ENCODE measurements at regions not wholly inside any gene's neighbourhood (a gene's known extent, or its start where the extent isn't known, plus 50 kb on each side); places are given as distances from the start of the nearest gene placed in this dataset.

DNA sequence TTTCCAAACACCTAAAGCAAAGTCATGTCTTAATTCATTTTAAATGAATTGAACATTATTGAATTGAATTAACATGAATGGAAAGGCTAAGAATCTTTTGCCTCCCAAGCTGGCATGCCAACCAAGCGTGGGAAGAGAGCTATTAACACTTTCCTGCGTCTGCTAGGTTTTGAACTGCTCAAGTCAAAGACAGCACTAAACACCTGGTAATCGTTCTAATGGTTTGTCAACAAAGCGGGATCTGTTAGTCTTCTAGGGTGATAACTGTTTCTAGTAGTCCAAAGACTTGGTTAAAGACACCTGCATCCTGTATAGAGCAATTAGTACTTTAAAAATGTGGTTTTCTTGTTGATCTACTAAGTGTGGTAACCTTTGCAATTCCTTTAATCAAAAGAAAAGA is 164.2 kb upstream of the HMGA2 start:
- no peak overlapping the region for H3K9ac ChIP-seq (ENCODE audit: low read depth, low read length)
- no peak overlapping the region for H3K4me3 ChIP-seq (ENCODE audit: low read length)
- no peaks in the 10 kb centered on the region for H3K27me3 ChIP-seq (ENCODE audit: insufficient read depth, low read length)
- no peak overlapping the region for H3K27ac ChIP-seq (ENCODE audit: low read length)
- no peaks in the 10 kb centered on the region for H3K36me3 ChIP-seq (ENCODE audit: insufficient read depth, low read depth, low read length)
- peaks cover 9% of the 10 kb centered on the region; the same call in 1 of the 2 replicates for H3K9me3 ChIP-seq (ENCODE audit: insufficient read depth, low read depth, low read length)
- H3K4me1 ChIP-seq (ENCODE audit: insufficient read depth, low read length) = peaks cover 6% of the 10 kb centered on the region; the same call in 1 of the 2 replicates

DNA sequence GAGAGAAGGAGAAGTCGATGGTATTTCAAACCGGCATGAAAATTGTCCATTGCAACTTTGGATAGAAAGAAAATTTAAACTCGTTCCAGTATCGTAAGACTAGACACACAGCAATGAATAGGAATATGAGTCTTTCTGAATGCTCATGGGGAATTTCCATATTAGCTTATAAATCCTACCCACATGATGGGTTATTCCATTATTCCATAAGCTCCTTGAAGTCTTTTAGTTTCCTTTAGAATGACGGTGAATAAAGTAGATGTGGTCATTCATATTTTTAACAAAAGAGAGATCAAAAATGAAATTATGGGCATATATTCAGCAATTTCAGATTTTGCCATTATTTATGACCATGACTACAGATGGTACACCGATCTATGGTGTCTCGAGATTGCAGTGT is 163.4 kb upstream of the HMGA2 start:
- Histone ChIP-seq H3K36me3 (ENCODE audit: insufficient read depth, low read depth, low read length) (no peaks in the 10 kb centered on the region), H3K27me3 (ENCODE audit: insufficient read depth, low read length) (no peaks in the 10 kb centered on the region), H3K4me1 (ENCODE audit: insufficient read depth, low read length) (peaks cover 6% of the 10 kb centered on the region; the same call in 1 of the 2 replicates), H3K9me3 (ENCODE audit: insufficient read depth, low read depth, low read length) (peaks cover 9% of the 10 kb centered on the region; the same call in 1 of the 2 replicates), H3K4me3 (ENCODE audit: low read length) (no peak overlapping the region), H3K27ac (ENCODE audit: low read length) (no peak overlapping the region), H3K9ac (ENCODE audit: low read depth, low read length) (no peak overlapping the region)

DNA sequence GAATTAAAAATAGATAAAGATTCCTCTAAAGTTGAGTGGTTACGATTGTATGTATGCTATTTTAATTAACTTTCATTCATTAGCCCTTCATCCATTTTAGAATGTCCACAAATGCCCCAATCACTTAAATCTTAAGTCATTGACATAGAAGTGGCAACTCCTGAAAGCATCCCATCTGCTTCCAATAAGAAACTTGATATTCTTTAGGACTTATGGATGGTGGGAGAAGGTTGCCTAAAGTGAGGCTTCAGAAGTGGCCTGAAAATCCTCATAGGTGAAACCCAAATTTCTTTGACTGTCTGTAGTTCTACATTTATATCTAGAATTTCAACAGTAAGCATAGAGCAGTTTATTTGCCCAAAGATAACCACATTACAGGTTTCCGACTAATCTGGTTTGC is 161.7 kb upstream of the HMGA2 start:
- peaks cover 9% of the 10 kb centered on the region; the same call in 1 of the 2 replicates for H3K9me3 ChIP-seq (ENCODE audit: insufficient read depth, low read depth, low read length)
- H3K4me3 ChIP-seq (ENCODE audit: low read length) = no peak overlapping the region
- H3K36me3 ChIP-seq (ENCODE audit: insufficient read depth, low read depth, low read length) = no peaks in the 10 kb centered on the region
- no peaks in the 10 kb centered on the region for H3K27me3 ChIP-seq (ENCODE audit: insufficient read depth, low read length)
- no peak overlapping the region for H3K27ac ChIP-seq (ENCODE audit: low read length)
- H3K9ac ChIP-seq (ENCODE audit: low read depth, low read length) = no peak overlapping the region
- peaks cover 3% of the 10 kb centered on the region; the same call in 1 of the 2 replicates for H3K4me1 ChIP-seq (ENCODE audit: insufficient read depth, low read length)

DNA sequence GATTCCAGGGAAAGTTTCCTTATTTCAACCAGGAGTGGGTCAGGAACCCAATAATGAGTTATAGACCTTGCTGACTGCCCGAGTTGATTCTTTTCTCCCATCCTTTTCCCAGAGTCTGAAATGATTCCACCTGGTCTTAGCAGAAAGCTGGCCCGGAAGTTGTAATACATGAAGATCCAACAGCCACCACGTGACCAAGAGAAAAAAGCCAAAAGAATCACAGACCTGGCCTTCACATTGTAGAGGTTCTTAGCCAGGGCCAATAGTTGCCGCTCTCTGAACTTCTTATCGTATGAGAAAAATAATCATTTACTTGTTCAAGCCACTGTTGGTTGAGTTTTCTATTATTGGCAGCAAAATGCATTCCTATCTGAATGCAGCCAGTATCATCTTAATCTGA is 161.2 kb upstream of the HMGA2 start:
- Histone ChIP-seq H3K4me3 (ENCODE audit: low read length) (no peak overlapping the region), H3K36me3 (ENCODE audit: insufficient read depth, low read depth, low read length) (no peaks in the 10 kb centered on the region), H3K27me3 (ENCODE audit: insufficient read depth, low read length) (no peaks in the 10 kb centered on the region), H3K9ac (ENCODE audit: low read depth, low read length) (no peak overlapping the region), H3K4me1 (ENCODE audit: insufficient read depth, low read length) (no peaks in the 10 kb centered on the region), H3K27ac (ENCODE audit: low read length) (no peak overlapping the region), H3K9me3 (ENCODE audit: insufficient read depth, low read depth, low read length) (peaks cover 9% of the 10 kb centered on the region; the same call in 1 of the 2 replicates)

DNA sequence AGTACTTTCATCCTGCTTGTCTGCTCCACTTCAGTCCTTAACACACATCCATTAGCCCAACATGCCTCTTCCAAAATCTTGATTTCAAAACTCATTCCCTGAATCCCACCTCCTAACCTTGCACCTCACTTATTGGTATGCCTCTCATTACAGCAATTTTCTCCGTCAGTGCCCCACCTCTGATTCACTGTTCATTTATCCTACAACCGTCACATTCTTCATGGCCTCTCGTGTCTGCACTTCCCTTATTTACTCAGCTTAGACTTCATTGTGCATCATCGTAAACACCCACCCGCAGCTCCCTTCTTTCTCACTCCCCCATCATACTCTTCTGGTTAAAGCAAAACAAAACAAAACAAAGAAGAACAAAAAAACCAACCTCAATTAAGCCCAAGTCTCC is 160.6 kb upstream of the HMGA2 start:
- Histone ChIP-seq H3K4me3 (ENCODE audit: low read length) (no peak overlapping the region), H3K9me3 (ENCODE audit: insufficient read depth, low read depth, low read length) (peaks cover 9% of the 10 kb centered on the region; the same call in 1 of the 2 replicates), H3K4me1 (ENCODE audit: insufficient read depth, low read length) (peaks cover under 1% of the 10 kb centered on the region; the same call in 1 of the 2 replicates), H3K27me3 (ENCODE audit: insufficient read depth, low read length) (no peaks in the 10 kb centered on the region), H3K9ac (ENCODE audit: low read depth, low read length) (no peak overlapping the region), H3K27ac (ENCODE audit: low read length) (no peak overlapping the region), H3K36me3 (ENCODE audit: insufficient read depth, low read depth, low read length) (no peaks in the 10 kb centered on the region)

DNA sequence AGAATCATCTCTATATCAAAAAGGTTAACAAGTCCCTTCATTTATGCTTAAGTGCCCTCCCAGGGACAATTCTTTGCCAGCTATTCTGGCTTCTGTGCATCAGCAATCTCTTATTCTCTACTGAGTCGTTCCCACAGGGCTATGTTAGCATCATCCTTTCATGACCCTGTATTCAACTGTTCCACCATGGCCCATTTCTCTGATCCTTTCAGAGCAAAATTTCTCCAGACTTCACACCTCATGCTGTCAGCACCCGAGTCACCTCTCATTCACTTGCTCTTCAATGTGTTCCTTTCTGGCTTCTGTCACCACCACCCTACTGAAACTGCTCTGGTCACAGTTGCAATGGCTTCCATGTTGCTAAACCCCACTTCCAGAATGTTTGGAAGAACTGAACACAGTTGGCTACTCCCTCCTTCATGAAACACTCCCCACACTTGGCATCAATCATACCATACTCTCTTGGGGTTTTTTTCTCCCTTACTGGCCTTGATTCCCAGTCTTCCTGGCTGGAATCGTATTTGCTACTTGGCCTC is 159.5 kb upstream of the HMGA2 start:
- no peak overlapping the region for H3K4me3 ChIP-seq (ENCODE audit: low read length)
- peaks cover 4% of the 10 kb centered on the region; the same call in 1 of the 2 replicates for H3K4me1 ChIP-seq (ENCODE audit: insufficient read depth, low read length)
- no peaks in the 10 kb centered on the region for H3K27me3 ChIP-seq (ENCODE audit: insufficient read depth, low read length)
- no peak overlapping the region for H3K9ac ChIP-seq (ENCODE audit: low read depth, low read length)
- H3K9me3 ChIP-seq (ENCODE audit: insufficient read depth, low read depth, low read length) = peaks cover 9% of the 10 kb centered on the region; the same call in 1 of the 2 replicates
- H3K36me3 ChIP-seq (ENCODE audit: insufficient read depth, low read depth, low read length) = no peaks in the 10 kb centered on the region
- H3K27ac ChIP-seq (ENCODE audit: low read length) = no peak overlapping the region

DNA sequence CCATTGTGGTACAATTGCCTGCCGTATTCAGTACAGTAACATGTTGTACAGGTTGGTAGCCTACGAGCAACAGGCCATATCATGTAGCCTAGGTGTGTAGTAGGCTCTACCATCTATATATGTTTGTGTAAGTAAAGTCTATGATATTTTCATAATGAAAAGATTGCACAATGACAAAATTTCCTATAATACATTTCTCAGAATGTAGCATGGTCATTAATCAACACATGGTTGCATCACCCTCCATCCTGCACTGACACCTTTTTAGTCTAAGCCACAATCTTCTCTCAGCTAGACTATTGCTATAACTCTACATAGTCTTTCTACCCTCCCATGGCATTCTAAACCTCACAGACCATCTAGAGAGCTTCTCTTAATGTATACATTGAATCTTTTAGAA is 158.5 kb upstream of the HMGA2 start:
- Histone ChIP-seq H3K9me3 (ENCODE audit: insufficient read depth, low read depth, low read length) (peaks cover 9% of the 10 kb centered on the region; the same call in 1 of the 2 replicates), H3K4me3 (ENCODE audit: low read length) (no peak overlapping the region), H3K4me1 (ENCODE audit: insufficient read depth, low read length) (peaks cover 4% of the 10 kb centered on the region; the same call in 1 of the 2 replicates), H3K36me3 (ENCODE audit: insufficient read depth, low read depth, low read length) (no peaks in the 10 kb centered on the region), H3K9ac (ENCODE audit: low read depth, low read length) (no peak overlapping the region), H3K27me3 (ENCODE audit: insufficient read depth, low read length) (no peaks in the 10 kb centered on the region), H3K27ac (ENCODE audit: low read length) (no peak overlapping the region)

DNA sequence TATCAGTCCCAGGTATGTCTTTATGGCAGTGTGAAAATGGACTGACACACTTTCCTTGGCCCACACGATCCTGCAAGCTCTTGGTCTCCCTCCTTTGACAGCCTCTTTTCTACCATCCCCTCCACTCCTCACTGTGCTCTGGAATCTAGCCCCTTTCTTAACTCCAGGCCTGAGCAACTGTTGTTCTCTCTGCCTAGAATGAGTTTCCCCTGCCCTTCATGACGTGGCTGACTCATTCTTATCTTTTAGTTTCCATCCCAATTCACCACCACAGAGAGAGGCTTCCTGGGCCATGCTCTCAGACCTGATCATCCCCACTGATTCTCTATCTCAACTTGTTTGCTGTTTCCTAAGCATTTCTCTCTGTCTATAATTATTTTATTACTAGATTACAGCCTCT is 157.4 kb upstream of the HMGA2 start:
- peaks cover 9% of the 10 kb centered on the region; the same call in 1 of the 2 replicates for H3K9me3 ChIP-seq (ENCODE audit: insufficient read depth, low read depth, low read length)
- no peak overlapping the region for H3K4me3 ChIP-seq (ENCODE audit: low read length)
- H3K27me3 ChIP-seq (ENCODE audit: insufficient read depth, low read length) = no peaks in the 10 kb centered on the region
- no peak overlapping the region for H3K27ac ChIP-seq (ENCODE audit: low read length)
- H3K36me3 ChIP-seq (ENCODE audit: insufficient read depth, low read depth, low read length) = no peaks in the 10 kb centered on the region
- no peak overlapping the region for H3K9ac ChIP-seq (ENCODE audit: low read depth, low read length)
- H3K4me1 ChIP-seq (ENCODE audit: insufficient read depth, low read length) = peaks cover 4% of the 10 kb centered on the region; the same call in 1 of the 2 replicates

DNA sequence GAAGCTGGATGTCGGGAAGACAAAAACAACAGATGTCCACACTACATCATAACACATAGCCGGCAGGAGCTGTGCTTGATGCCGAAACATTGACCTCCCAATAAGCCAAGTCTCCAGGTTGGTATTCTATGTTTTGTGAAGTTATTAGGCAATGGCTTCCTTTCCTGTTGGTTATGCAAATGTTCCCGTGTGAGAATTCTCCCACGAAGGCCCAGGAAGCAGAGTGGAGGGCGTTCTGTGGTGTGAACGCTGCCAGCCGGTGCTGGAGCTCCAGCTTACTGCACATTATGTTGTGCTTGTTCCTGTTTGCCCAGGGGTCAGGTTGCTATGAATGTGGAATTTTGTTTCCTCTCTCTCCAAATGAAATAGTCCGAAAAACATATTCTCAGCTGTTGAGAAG is 156.4 kb upstream of the HMGA2 start:
- Histone ChIP-seq H3K36me3 (ENCODE audit: insufficient read depth, low read depth, low read length) (no peaks in the 10 kb centered on the region), H3K9ac (ENCODE audit: low read depth, low read length) (no peak overlapping the region), H3K4me3 (ENCODE audit: low read length) (no peak overlapping the region), H3K27ac (ENCODE audit: low read length) (no peak overlapping the region), H3K4me1 (ENCODE audit: insufficient read depth, low read length) (peaks cover 4% of the 10 kb centered on the region; the same call in 1 of the 2 replicates), H3K9me3 (ENCODE audit: insufficient read depth, low read depth, low read length) (peaks cover 9% of the 10 kb centered on the region; the same call in 1 of the 2 replicates), H3K27me3 (ENCODE audit: insufficient read depth, low read length) (no peaks in the 10 kb centered on the region)

DNA sequence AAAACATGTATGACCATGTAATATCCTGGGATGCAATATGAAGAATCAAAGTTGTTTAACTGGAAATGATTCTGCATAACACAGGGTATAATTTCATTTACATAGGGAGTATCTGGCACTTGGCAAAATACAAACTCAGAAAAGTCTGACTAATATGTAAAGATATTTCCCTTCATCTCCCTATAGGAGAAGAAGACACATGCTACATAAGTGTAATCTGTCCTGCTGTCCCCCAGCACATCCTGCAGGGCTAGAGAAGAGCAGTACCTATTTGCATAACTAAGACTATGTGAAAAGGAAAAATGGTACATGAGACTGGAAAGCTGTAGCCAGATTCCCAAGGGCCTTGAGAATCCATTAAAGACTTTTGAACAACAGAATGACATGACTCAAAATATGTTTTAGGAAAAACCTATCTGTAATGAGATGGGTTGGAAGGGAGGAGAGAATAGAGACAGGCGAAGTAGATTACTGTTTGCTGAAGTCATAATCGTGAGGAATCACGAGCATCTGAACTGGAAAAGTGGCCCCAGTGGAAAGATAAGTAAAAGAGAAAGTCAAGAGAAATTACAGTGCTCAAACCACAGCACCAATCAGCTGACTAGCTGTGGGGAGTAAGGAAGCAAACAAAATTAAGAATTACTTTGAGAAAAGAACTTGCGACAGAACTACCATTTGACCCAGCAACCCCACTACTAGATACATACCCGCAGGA is 155.1 kb upstream of the HMGA2 start:
- H3K9ac ChIP-seq (ENCODE audit: low read depth, low read length) = no peak overlapping the region
- H3K27me3 ChIP-seq (ENCODE audit: insufficient read depth, low read length) = no peaks in the 10 kb centered on the region
- H3K4me1 ChIP-seq (ENCODE audit: insufficient read depth, low read length) = peaks cover 4% of the 10 kb centered on the region; the same call in 1 of the 2 replicates
- H3K36me3 ChIP-seq (ENCODE audit: insufficient read depth, low read depth, low read length) = no peaks in the 10 kb centered on the region
- H3K27ac ChIP-seq (ENCODE audit: low read length) = no peak overlapping the region
- H3K9me3 ChIP-seq (ENCODE audit: insufficient read depth, low read depth, low read length) = peaks cover 7% of the 10 kb centered on the region; the same call in 1 of the 2 replicates
- no peak overlapping the region for H3K4me3 ChIP-seq (ENCODE audit: low read length)

DNA sequence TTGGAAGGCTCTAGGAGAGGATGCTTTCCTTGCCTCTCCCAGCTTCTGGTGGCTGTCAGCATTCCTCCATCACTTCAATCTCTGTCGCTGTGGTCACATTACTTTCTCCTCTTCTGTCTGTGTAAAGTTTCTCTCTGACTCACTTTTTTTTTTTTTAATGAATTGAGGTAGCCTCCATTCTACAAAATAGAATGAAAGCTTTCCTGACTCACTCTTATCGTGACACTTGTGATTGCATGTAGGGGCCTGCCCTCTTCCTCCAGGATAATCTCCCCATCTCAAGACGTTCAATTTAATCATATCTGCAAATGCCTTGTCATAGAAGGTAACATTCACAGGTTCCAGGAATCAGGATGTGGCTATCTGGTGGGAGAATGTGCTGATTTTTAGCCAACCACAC is 153.5 kb upstream of the HMGA2 start:
- H3K27me3 ChIP-seq (ENCODE audit: insufficient read depth, low read length) = no peaks in the 10 kb centered on the region
- H3K27ac ChIP-seq (ENCODE audit: low read length) = no peak overlapping the region
- no peak overlapping the region for H3K4me3 ChIP-seq (ENCODE audit: low read length)
- no peaks in the 10 kb centered on the region for H3K36me3 ChIP-seq (ENCODE audit: insufficient read depth, low read depth, low read length)
- no peak overlapping the region for H3K9ac ChIP-seq (ENCODE audit: low read depth, low read length)
- peaks cover 4% of the 10 kb centered on the region; the same call in 1 of the 2 replicates for H3K4me1 ChIP-seq (ENCODE audit: insufficient read depth, low read length)
- H3K9me3 ChIP-seq (ENCODE audit: insufficient read depth, low read depth, low read length) = no peaks in the 10 kb centered on the region

DNA sequence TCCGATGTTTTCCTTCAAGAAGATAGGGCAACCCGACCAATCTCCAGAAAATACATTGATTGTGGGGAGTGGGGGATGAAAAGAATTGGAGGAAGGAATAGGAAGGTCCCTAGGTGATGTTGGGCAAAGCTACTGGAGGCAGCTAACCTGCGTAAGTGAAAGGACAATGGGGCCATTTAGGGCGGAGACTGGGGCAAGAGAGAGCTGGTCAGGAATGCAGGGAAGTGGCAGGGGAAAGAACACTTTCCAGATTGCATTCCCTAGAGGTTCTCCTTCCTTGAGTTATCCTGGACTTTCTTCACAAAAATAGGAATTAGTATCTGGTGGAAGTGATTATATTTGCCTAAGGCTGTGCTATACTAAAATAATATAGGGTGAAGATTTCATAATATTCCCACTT is 151.8 kb upstream of the HMGA2 start:
- Histone ChIP-seq H3K4me1 (ENCODE audit: insufficient read depth, low read length) (peaks cover 4% of the 10 kb centered on the region; the same call in 1 of the 2 replicates), H3K36me3 (ENCODE audit: insufficient read depth, low read depth, low read length) (no peaks in the 10 kb centered on the region), H3K9me3 (ENCODE audit: insufficient read depth, low read depth, low read length) (no peaks in the 10 kb centered on the region), H3K4me3 (ENCODE audit: low read length) (no peak overlapping the region), H3K27ac (ENCODE audit: low read length) (no peak overlapping the region), H3K9ac (ENCODE audit: low read depth, low read length) (no peak overlapping the region), H3K27me3 (ENCODE audit: insufficient read depth, low read length) (no peaks in the 10 kb centered on the region)

Measured in iPS-20b (cell line).